ENCODE measurements at regions not wholly inside any gene's neighbourhood (a gene's known extent, or its start where the extent isn't known, plus 50 kb on each side); places are given as distances from the start of the nearest gene placed in this dataset.

GRCh38 chr6:40898073-40898472 lies 140.9 kb downstream of the UNC5CL start:
- no peak for TF ChIP-seq CTCF (IDR thresholded peaks at IDR 0.05; ENCODE audit: insufficient read depth, low read length, poor library complexity, severe bottlenecking)
- no peak for TF ChIP-seq EZH2phosphoT487 (conservative IDR thresholded peaks at IDR 0.05; ENCODE audit: low read length)
